SK-N-MC (cell line): ENCODE measurements at regions not wholly inside any gene's neighbourhood (a gene's known extent, or its start where the extent isn't known, plus 50 kb on each side); places are given as distances from the start of the nearest gene placed in this dataset.

ENCODE experiments used
- EZH2 ChIP-seq: fragments of 200-600 bp; sonication (generic); IDR thresholded peaks from one replicate; pipeline ENCODE4 v1.6.1; 2017; ENCODE audit warnings: antibody characterized with exemption
- FOXP2 ChIP-seq: optimal IDR thresholded peaks from 2 replicates; pipeline ENCODE3; 2011; ENCODE audit warnings: mild to moderate bottlenecking, moderate library complexity; ENCODE audit not compliant: insufficient read depth; ENCODE audit errors: extremely low read length, control extremely low read depth
- POLR2AphosphoS5 ChIP-seq: IDR thresholded peaks from 2 replicates; pipeline ENCODE4 v1.6.1; 2012; ENCODE audit warnings: mild to moderate bottlenecking, low read depth, low read length, borderline replicate concordance

DNA sequence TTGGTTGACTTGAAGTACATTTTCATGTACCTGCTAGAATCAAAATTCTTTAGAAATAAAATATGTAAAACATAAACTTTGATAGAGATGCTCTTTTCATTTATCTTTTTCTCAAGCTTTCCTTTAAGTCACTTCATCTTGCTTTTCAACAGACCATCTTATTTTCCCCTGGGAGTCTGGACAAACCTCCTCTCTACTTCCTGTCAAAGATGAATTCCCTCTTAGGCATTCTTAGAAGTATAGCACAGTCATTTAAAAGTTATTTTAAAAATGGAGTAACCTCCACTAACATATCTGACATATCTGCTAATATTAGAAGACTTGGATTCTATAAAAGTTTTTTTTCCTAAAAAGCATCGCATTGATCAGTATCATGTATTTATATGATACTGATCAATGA lies 84.8 kb upstream of the PAX6 start:
- TF ChIP-seq EZH2: no peak
- no peak for TF ChIP-seq POLR2AphosphoS5
- no peak for TF ChIP-seq FOXP2
